ENCODE measurements at regions not wholly inside any gene's neighbourhood (a gene's known extent, or its start where the extent isn't known, plus 50 kb on each side); places are given as distances from the start of the nearest gene placed in this dataset.

DNA sequence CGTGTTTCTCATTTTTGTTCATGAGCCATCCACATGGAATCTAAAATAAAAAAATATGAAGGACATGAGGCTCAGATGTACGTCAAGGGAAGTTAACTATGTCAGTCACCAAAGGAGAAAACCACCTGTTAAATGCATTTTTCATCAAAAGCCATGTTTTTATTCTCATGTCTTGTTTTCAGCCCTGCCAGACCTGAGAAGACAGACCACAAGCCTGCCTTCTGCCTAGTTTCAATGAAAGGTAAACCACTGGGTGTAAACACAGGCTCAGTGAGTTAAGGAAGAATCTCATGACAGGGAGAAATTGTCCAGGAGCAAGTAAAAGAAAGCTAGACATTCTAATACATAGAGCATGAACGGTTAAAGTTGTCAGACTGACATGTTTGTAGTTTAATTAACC is 52.3 kb upstream of the TNIP3 start:
- DNase-seq (ENCODE audit: insufficient read length, low spot score, missing footprints), result no peak
- Histone ChIP-seq H2AFZ (ENCODE audit: low read length) (no peak overlapping the region), H3K27me3 (ENCODE audit: insufficient read depth, low read length) (no peaks in the 10 kb centered on the region), H3K4me2 (ENCODE audit: insufficient read depth, low read length) (no peak overlapping the region), H3K36me3 (ENCODE audit: insufficient read depth, low read length) (no peaks in the 10 kb centered on the region), H4K20me1 (ENCODE audit: insufficient read depth, low read length) (no peaks in the 10 kb centered on the region), H3K4me1 (ENCODE audit: insufficient read depth, low read length) (no peaks in the 10 kb centered on the region), H3K4me3 (ENCODE audit: insufficient read depth, low read length) (no peak overlapping the region), H3K9me3 (ENCODE audit: low read depth, low read length) (no peaks in the 10 kb centered on the region), H3K79me2 (ENCODE audit: insufficient read depth, low read length) (no peaks in the 10 kb centered on the region), H3K27ac (ENCODE audit: low read depth, low read length) (no peak overlapping the region)
- TF ChIP-seq, protein P1, sequence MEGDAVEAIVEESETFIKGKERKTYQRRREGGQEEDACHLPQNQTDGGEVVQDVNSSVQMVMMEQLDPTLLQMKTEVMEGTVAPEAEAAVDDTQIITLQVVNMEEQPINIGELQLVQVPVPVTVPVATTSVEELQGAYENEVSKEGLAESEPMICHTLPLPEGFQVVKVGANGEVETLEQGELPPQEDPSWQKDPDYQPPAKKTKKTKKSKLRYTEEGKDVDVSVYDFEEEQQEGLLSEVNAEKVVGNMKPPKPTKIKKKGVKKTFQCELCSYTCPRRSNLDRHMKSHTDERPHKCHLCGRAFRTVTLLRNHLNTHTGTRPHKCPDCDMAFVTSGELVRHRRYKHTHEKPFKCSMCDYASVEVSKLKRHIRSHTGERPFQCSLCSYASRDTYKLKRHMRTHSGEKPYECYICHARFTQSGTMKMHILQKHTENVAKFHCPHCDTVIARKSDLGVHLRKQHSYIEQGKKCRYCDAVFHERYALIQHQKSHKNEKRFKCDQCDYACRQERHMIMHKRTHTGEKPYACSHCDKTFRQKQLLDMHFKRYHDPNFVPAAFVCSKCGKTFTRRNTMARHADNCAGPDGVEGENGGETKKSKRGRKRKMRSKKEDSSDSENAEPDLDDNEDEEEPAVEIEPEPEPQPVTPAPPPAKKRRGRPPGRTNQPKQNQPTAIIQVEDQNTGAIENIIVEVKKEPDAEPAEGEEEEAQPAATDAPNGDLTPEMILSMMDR (IDR thresholded peaks at IDR 0.05; ENCODE audit: extremely low read depth, low read depth, low read length), result no peak

DNA sequence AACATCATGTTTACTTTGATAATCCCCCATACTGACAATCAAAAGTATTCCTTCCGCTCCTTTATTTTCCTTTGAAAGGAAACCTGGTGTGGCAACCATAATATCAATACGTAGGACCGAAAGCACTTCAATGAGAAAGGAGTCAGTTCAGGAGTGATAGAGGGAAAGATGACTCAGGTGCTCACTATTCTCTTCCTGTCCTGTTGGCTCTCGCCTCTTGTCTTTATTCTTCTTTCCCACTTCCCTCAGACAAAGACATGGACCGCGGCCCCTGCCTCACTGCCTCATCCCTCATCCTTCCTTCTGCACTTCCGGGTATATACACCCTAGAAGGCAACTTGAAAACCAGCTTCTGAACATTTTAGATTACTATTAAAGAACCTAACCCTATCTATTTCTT is 49.8 kb upstream of the TNIP3 start:
- Histone ChIP-seq H3K36me3 (ENCODE audit: insufficient read depth, low read length) (no peaks in the 10 kb centered on the region), H3K9me3 (ENCODE audit: low read depth, low read length) (no peaks in the 10 kb centered on the region), H2AFZ (ENCODE audit: low read length) (no peak overlapping the region), H3K27me3 (ENCODE audit: insufficient read depth, low read length) (no peaks in the 10 kb centered on the region), H3K79me2 (ENCODE audit: insufficient read depth, low read length) (no peaks in the 10 kb centered on the region), H4K20me1 (ENCODE audit: insufficient read depth, low read length) (no peaks in the 10 kb centered on the region), H3K27ac (ENCODE audit: low read depth, low read length) (no peak overlapping the region), H3K4me1 (ENCODE audit: insufficient read depth, low read length) (no peaks in the 10 kb centered on the region), H3K4me2 (ENCODE audit: insufficient read depth, low read length) (no peak overlapping the region), H3K4me3 (ENCODE audit: insufficient read depth, low read length) (no peak overlapping the region)
- TF ChIP-seq, protein P1 (IDR thresholded peaks at IDR 0.05; ENCODE audit: extremely low read depth, low read depth, low read length), result no peak
- DNase-seq (ENCODE audit: insufficient read length, low spot score, missing footprints), result no peak
